RPMI7951 (cell line): ENCODE measurements at regions not wholly inside any gene's neighbourhood (a gene's known extent, or its start where the extent isn't known, plus 50 kb on each side); places are given as distances from the start of the nearest gene placed in this dataset.
"Not testable (repeated sequence)": the region's sequence is repeated elsewhere in the genome, so short reads cannot be mapped to it uniquely, and the experiment has no call there.

Source experiments
- DNase-seq: peaks from one replicate; pipeline ENCODE4 v3.0.0-alpha.2; 2012; ENCODE audit warnings: low read depth

GRCh38 chr4:94014484-94015136 lies 186.1 kb downstream of the ATOH1 start:
- DNase-seq: no peak

GRCh38 chr4:94015956-94016355 lies 187.4 kb downstream of the ATOH1 start:
- DNase-seq: no peak

- peak; percentile 3 for DNase-seq
Measured at GRCh38 chr4:94032754-94033153, 174.9 kb upstream of the SMARCAD1 start.

GRCh38 chr4:94036964-94037363 lies 170.7 kb upstream of the SMARCAD1 start:
- DNase-seq: no peak

GRCh38 chr4:94038195-94038594 lies 169.5 kb upstream of the SMARCAD1 start:
- no peak for DNase-seq

GRCh38 chr4:94039226-94039625 lies 168.4 kb upstream of the SMARCAD1 start:
- no peak for DNase-seq

- DNase-seq: not testable (repeated sequence)
Measured at GRCh38 chr4:94044471-94044870, 163.2 kb upstream of the SMARCAD1 start.

- no peak for DNase-seq
Measured at GRCh38 chr4:94063084-94063483, 144.6 kb upstream of the SMARCAD1 start.

- DNase-seq: no peak
Measured at GRCh38 chr4:94068753-94069719, 138.6 kb upstream of the SMARCAD1 start.

GRCh38 chr4:94076498-94076897 lies 131.2 kb upstream of the SMARCAD1 start:
- DNase-seq: no peak

- no peak for DNase-seq
Measured at GRCh38 chr4:94084155-94084554, 123.5 kb upstream of the SMARCAD1 start.

GRCh38 chr4:94099141-94099540 lies 108.5 kb upstream of the SMARCAD1 start:
- not testable (repeated sequence) for DNase-seq

- no peak for DNase-seq
Measured at GRCh38 chr4:94112644-94113043, 95.0 kb upstream of the SMARCAD1 start.

- no peak for DNase-seq
Measured at GRCh38 chr4:94115687-94116086, 92.0 kb upstream of the SMARCAD1 start.

GRCh38 chr4:94116842-94117241 lies 90.8 kb upstream of the SMARCAD1 start:
- DNase-seq: no peak

GRCh38 chr4:94126669-94127068 lies 81.0 kb upstream of the SMARCAD1 start:
- DNase-seq: no peak

- DNase-seq: peak; percentile 29
Measured at GRCh38 chr4:94127707-94128328, 79.8 kb upstream of the SMARCAD1 start.

GRCh38 chr4:94131212-94131611 lies 76.5 kb upstream of the SMARCAD1 start:
- no peak for DNase-seq

- no peak for DNase-seq
Measured at GRCh38 chr4:94135701-94136100, 72.0 kb upstream of the SMARCAD1 start.

- DNase-seq: no peak
Measured at GRCh38 chr4:94139931-94140612, 67.6 kb upstream of the SMARCAD1 start.

- DNase-seq: no peak
Measured at GRCh38 chr4:94141001-94141400, 66.7 kb upstream of the SMARCAD1 start.

GRCh38 chr4:94148052-94148451 lies 59.6 kb upstream of the SMARCAD1 start:
- not testable (repeated sequence) for DNase-seq
